IMR-90 (cell line): ENCODE measurements at regions not wholly inside any gene's neighbourhood (a gene's known extent, or its start where the extent isn't known, plus 50 kb on each side); places are given as distances from the start of the nearest gene placed in this dataset.

Source experiments
- ATAC-seq: fragments of 200-7000 bp; cut with Tn5 transposase; 2 replicates; pipeline ENCODE4 v1.9.1; 2020; ENCODE audit warnings: low read depth, mild to moderate bottlenecking, moderate library complexity
- BruUV-seq: library from RNA; stranded (reverse); fragments of 400-500 nt; replicated peaks from 2 replicates; lab custom pipeline; 2021; lab: Mats Ljungman, UMichigan
- CTCF ChIA-PET: fragments of 300-600 bp; formaldehyde crosslinking; extraction: SDS; loops from one replicate; lab custom pipeline; 2021; ENCODE audit warnings: antibody characterized with exemption; lab: Yijun Ruan, JAX
- POLR2A ChIA-PET: fragments of 300-600 bp; sonication (Branson Sonifier 250); formaldehyde crosslinking; loops from one replicate; lab custom pipeline; 2022; ENCODE audit warnings: antibody characterized with exemption; ENCODE audit not compliant: unreplicated experiment; lab: Charles Lee
- DNase-seq: peaks from one replicate; pipeline ENCODE4 v3.0.0; 2013
- H2AFZ ChIP-seq: replicated peaks from 2 replicates; pipeline ENCODE3; 2013; ENCODE audit warnings: low read length, mild to moderate bottlenecking; ENCODE audit not compliant: poor library complexity
- H2AK5ac ChIP-seq: 2 replicates; pipeline ENCODE4 v1.6.1; 2013; ENCODE audit warnings: low read depth, low read length, inconsistent platforms
- H2AK9ac ChIP-seq: replicated peaks from 2 replicates; pipeline ENCODE3; 2013; ENCODE audit warnings: mild to moderate bottlenecking, low read depth, low read length, moderate library complexity; ENCODE audit not compliant: poor library complexity
- H2BK120ac ChIP-seq: 2 replicates; pipeline ENCODE4 v1.6.1; 2013; ENCODE audit warnings: low read depth, low read length, inconsistent platforms
- H2BK15ac ChIP-seq: 3 replicates; pipeline ENCODE4 v1.6.1; 2013; ENCODE audit warnings: low read depth, low read length, inconsistent platforms
- H2BK20ac ChIP-seq: 2 replicates; pipeline ENCODE4 v1.6.1; 2013; ENCODE audit warnings: low read depth, mild to moderate bottlenecking, inconsistent platforms, low read length, moderate library complexity
- H2BK5ac ChIP-seq: 2 replicates; pipeline ENCODE4 v1.6.1; 2013; ENCODE audit warnings: mild to moderate bottlenecking, low read depth, low read length, inconsistent platforms; ENCODE audit not compliant: poor library complexity, severe bottlenecking
- H3K14ac ChIP-seq: replicated peaks from 2 replicates; pipeline ENCODE4 v1.6.1; 2013; ENCODE audit warnings: low read depth, low read length, inconsistent platforms
- H3K18ac ChIP-seq: 2 replicates; pipeline ENCODE4 v1.6.1; 2013; ENCODE audit warnings: low read depth, low read length, control low read depth
- H3K23ac ChIP-seq: 2 replicates; pipeline ENCODE4 v1.6.1; 2013; ENCODE audit warnings: low read depth, low read length, inconsistent platforms
- H3K27ac ChIP-seq: 2 replicates; pipeline ENCODE4 v1.5.1; 2013; ENCODE audit warnings: mild to moderate bottlenecking, control low read depth, low read length; ENCODE audit not compliant: insufficient read depth
- H3K27me3 ChIP-seq: 2 replicates; pipeline ENCODE4 v1.6.1; 2013; ENCODE audit warnings: low read length; ENCODE audit not compliant: control insufficient read depth, insufficient read depth
- H3K36me3 ChIP-seq: 2 replicates; pipeline ENCODE4 v1.6.1; 2013; ENCODE audit warnings: low read length, mixed read lengths; ENCODE audit not compliant: control insufficient read depth, insufficient read depth
- H3K4ac ChIP-seq: 2 replicates; pipeline ENCODE4 v1.6.1; 2013; ENCODE audit warnings: low read depth, low read length, inconsistent platforms
- H3K4me1 ChIP-seq: 2 replicates; pipeline ENCODE4 v1.6.1; 2013; ENCODE audit warnings: low read length, mixed read lengths; ENCODE audit not compliant: control insufficient read depth, insufficient read depth
- H3K4me2 ChIP-seq: 2 replicates; pipeline ENCODE4 v1.6.1; 2013; ENCODE audit warnings: low read depth, mild to moderate bottlenecking, control low read depth, low read length, moderate library complexity
- H3K4me3 ChIP-seq: 2 replicates; pipeline ENCODE4 v1.5.1; 2013; ENCODE audit warnings: low read depth, mild to moderate bottlenecking, control low read depth, low read length, moderate library complexity; ENCODE audit not compliant: insufficient read depth
- H3K56ac ChIP-seq: 2 replicates; pipeline ENCODE4 v1.6.1; 2013; ENCODE audit warnings: low read length, inconsistent platforms; ENCODE audit not compliant: insufficient read depth; ENCODE audit errors: extremely low read depth
- H3K79me1 ChIP-seq, 2 experiments: 2 replicates each; pipeline ENCODE4 v1.6.1; 2013; ENCODE audit warnings: low read length in 2 of 2, inconsistent platforms in 1 of 2, low read depth in 1 of 2
- H3K9ac ChIP-seq: 2 replicates; pipeline ENCODE4 v1.6.1; 2013; ENCODE audit warnings: low read depth, low read length, control low read depth
- H3K9me1 ChIP-seq: 2 replicates; pipeline ENCODE4 v1.6.1; 2013; ENCODE audit warnings: low read length, inconsistent platforms; ENCODE audit not compliant: insufficient read depth
- H3K9me3 ChIP-seq: 2 replicates; pipeline ENCODE4 v1.6.1; 2013; ENCODE audit warnings: low read length; ENCODE audit not compliant: control insufficient read depth, insufficient read depth
- H4K20me1 ChIP-seq: 2 replicates; pipeline ENCODE4 v1.6.1; 2013; ENCODE audit warnings: low read length, inconsistent platforms; ENCODE audit not compliant: insufficient read depth
- H4K5ac ChIP-seq: 2 replicates; pipeline ENCODE4 v1.6.1; 2013; ENCODE audit warnings: mild to moderate bottlenecking, low read depth, low read length, control low read depth
- H4K8ac ChIP-seq, 2 experiments: 2 replicates each; pipeline ENCODE4 v1.6.1; 2013; ENCODE audit warnings: low read depth in 2 of 2, low read length in 2 of 2, control low read depth in 1 of 2, inconsistent platforms in 1 of 2
- H4K91ac ChIP-seq: 2 replicates; pipeline ENCODE4 v1.6.1; 2013; ENCODE audit warnings: low read depth, low read length, inconsistent platforms; ENCODE audit not compliant: insufficient read depth
- BHLHE40 ChIP-seq: fragments of 150-350 bp; IDR thresholded peaks from 2 replicates; pipeline ENCODE4 v1.6.1; 2016; ENCODE audit warnings: mild to moderate bottlenecking, low read depth, low read length
- CEBPB ChIP-seq: IDR thresholded peaks from 2 replicates; pipeline ENCODE4 v1.6.1; 2012; ENCODE audit warnings: low read depth, low read length, improper control_type of control experiment
- CHD1 ChIP-seq: IDR thresholded peaks from 2 replicates; pipeline ENCODE4 v1.6.1; 2012; ENCODE audit warnings: low read depth, low read length, improper control_type of control experiment
- CTCF ChIP-seq: conservative IDR thresholded peaks from 2 replicates; pipeline ENCODE4 v1.5.1; 2012; ENCODE audit warnings: mild to moderate bottlenecking, low read depth, low read length, improper control_type of control experiment
- MAFK ChIP-seq: IDR thresholded peaks from 2 replicates; pipeline ENCODE4 v1.6.1; 2012; ENCODE audit warnings: low read depth, low read length, improper control_type of control experiment
- MAZ ChIP-seq: IDR thresholded peaks from 2 replicates; pipeline ENCODE4 v1.6.1; 2012; ENCODE audit warnings: low read depth, mild to moderate bottlenecking, low read length, improper control_type of control experiment, moderate library complexity, borderline replicate concordance
- MXI1 ChIP-seq: IDR thresholded peaks from 2 replicates; pipeline ENCODE4 v1.6.1; 2012; ENCODE audit warnings: low read depth, mild to moderate bottlenecking, low read length, moderate library complexity, borderline replicate concordance
- NFE2L2 ChIP-seq: fragments of 150-350 bp; IDR thresholded peaks from 2 replicates; pipeline ENCODE4 v1.6.1; 2016; ENCODE audit warnings: low read depth, mild to moderate bottlenecking, low read length
- RAD21 ChIP-seq: IDR thresholded peaks from 2 replicates; pipeline ENCODE4 v1.6.1; 2012; ENCODE audit warnings: low read length, improper control_type of control experiment
- SMC3 ChIP-seq: fragments of 150-350 bp; IDR thresholded peaks from 2 replicates; pipeline ENCODE4 v1.6.1; 2016; ENCODE audit warnings: low read depth, mild to moderate bottlenecking, antibody characterized with exemption, low read length, moderate library complexity
- USF2 ChIP-seq: fragments of 150-350 bp; IDR thresholded peaks from 2 replicates; pipeline ENCODE4 v1.6.1; 2017; ENCODE audit warnings: mild to moderate bottlenecking, antibody characterized with exemption, low read length, low read depth
- WGBS, 2 experiments: methylation state at CpG; one replicate each; pipeline versions ENCODE4 v1.1.5 to v1.1.7; 2013; ENCODE audit warnings: missing lambda C conversion rate in 2 of 2; ENCODE audit not compliant: insufficient read length in 1 of 2; ENCODE audit errors: extremely low coverage in 2 of 2; 5-methylcytosine and 5-hydroxymethylcytosine counted together
- dilution Hi-C: fragments of 300-500 bp; cut with HindIII; formaldehyde crosslinking; loops from one replicate; pipeline ENCODE4 v1.14.3; 2018; ENCODE audit warnings: low sequenced_read_pairs; ENCODE audit not compliant: unreplicated experiment
- in situ Hi-C: fragments of 300-500 bp; cut with MboI; formaldehyde crosslinking; loops from 3 replicates; pipeline ENCODE4 v1.14.3; 2019; ENCODE audit warnings: low sequenced_read_pairs, inconsistent platforms, mixed read lengths
- intact Hi-C: fragments of 100-400 bp; cut with micrococcal nuclease; formaldehyde crosslinking; loops from 2 replicates; pipeline ENCODE4 v1.10.0; 2022

- ChIA-PET CTCF (no interaction called here), POLR2A (no interaction called here)
- in situ Hi-C loops = no loop called here
- Histone ChIP-seq H3K23ac (no peak overlapping the region), H4K20me1 (no peaks in the 10 kb centered on the region), H2BK15ac (no peak overlapping the region), H4K8ac (no peak overlapping the region), H3K4me3 (no peak overlapping the region), H3K27ac (no peak overlapping the region), H3K56ac (no peak overlapping the region), H3K36me3 (no peaks in the 10 kb centered on the region), H3K4ac (no peak overlapping the region), H3K9me3 (no peaks in the 10 kb centered on the region), H3K9me1 (no peaks in the 10 kb centered on the region), H3K4me1 (no peaks in the 10 kb centered on the region), H3K9ac (no peak overlapping the region), H4K5ac (no peak overlapping the region), H2AK5ac (no peak overlapping the region), H2AK9ac (no peak overlapping the region), H4K91ac (no peak overlapping the region), H3K79me1 (no peaks in the 10 kb centered on the region), H3K27me3 (no peaks in the 10 kb centered on the region), H2BK5ac (no peak overlapping the region), H2BK120ac (no peak overlapping the region), H3K4me2 (no peak overlapping the region), H2BK20ac (no peak overlapping the region), H2AFZ (no peak overlapping the region), H3K14ac (no peak overlapping the region), H3K18ac (no peak overlapping the region)
- DNase-seq (no peak), ATAC-seq (no peak)
- no TSS peak for BruUV-seq
- no CpG with 5 or more reads among the region's 2 CpGs for WGBS, 2 experiments
- dilution Hi-C loops = no loop called here
- intact Hi-C loops = no loop called here
- no peak for TF ChIP-seq RAD21
- no peak for TF ChIP-seq BHLHE40
- TF ChIP-seq MAZ = no peak
- TF ChIP-seq MAFK = no peak
- TF ChIP-seq USF2 = no peak
- TF ChIP-seq SMC3 = no peak
- TF ChIP-seq MXI1 = no peak
- TF ChIP-seq CTCF = no peak
- TF ChIP-seq CHD1 = no peak
- TF ChIP-seq NFE2L2 = no peak
- no peak for TF ChIP-seq CEBPB
These were observed 579.8 kb upstream of the CCDC54 start for GRCh38 chr3:106797461-106797860.
